C4-2B (cell line): ENCODE measurements at regions not wholly inside any gene's neighbourhood (a gene's known extent, or its start where the extent isn't known, plus 50 kb on each side); places are given as distances from the start of the nearest gene placed in this dataset.

ENCODE experiments used
- ZFX ChIP-seq: fragments of 450-650 bp; IDR thresholded peaks from 2 replicates; pipeline ENCODE4 v1.6.1; 2017
- TF ChIP-seq, protein P1 (sequence below): fragments of 450-650 bp; conservative IDR thresholded peaks from 2 replicates; pipeline ENCODE4 v1.5.1; 2017; ENCODE audit warnings: mild to moderate bottlenecking

DNA sequence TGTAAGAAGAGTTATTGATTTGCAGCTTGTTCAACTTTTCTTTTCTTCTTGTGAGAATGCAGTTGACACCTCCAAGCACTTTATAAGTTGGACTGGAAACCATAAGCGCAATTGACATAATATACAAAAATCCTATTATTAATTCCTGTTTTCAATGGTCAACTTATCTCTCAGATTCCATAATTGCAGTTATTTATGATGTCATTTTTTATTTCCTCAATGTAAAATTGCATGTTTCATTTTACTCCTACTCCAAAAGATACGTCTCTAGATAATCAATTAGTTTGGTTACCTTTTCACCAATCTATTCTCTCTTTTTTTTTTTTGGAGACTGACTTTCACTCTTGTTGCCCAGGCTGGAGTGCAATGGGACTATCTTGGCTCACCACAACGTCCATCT, 1416.1 kb upstream of the CDH6 start:
- TF ChIP-seq, protein P1, sequence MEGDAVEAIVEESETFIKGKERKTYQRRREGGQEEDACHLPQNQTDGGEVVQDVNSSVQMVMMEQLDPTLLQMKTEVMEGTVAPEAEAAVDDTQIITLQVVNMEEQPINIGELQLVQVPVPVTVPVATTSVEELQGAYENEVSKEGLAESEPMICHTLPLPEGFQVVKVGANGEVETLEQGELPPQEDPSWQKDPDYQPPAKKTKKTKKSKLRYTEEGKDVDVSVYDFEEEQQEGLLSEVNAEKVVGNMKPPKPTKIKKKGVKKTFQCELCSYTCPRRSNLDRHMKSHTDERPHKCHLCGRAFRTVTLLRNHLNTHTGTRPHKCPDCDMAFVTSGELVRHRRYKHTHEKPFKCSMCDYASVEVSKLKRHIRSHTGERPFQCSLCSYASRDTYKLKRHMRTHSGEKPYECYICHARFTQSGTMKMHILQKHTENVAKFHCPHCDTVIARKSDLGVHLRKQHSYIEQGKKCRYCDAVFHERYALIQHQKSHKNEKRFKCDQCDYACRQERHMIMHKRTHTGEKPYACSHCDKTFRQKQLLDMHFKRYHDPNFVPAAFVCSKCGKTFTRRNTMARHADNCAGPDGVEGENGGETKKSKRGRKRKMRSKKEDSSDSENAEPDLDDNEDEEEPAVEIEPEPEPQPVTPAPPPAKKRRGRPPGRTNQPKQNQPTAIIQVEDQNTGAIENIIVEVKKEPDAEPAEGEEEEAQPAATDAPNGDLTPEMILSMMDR = no peak
- TF ChIP-seq ZFX = no peak
